ENCODE measurements at regions not wholly inside any gene's neighbourhood (a gene's known extent, or its start where the extent isn't known, plus 50 kb on each side); places are given as distances from the start of the nearest gene placed in this dataset.

DNA sequence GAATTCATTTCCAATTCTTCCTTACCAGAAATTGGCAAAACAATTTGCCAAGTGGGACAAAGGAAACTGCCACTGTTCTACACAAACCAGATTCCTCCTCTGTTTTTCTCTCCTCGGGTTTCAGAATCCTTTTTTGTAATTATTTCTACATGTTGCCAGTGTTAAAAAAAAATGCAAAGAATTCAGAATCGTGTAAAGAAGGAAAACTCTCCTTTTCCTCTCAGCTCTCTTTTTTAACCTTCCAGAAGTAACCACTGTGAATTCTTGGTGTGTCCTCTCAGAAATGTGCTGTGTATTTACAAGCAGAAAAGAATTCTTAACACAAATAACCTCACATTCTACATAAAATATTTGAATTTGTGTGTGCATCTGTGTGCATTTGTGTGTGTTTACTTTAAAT, 224.6 kb downstream of the DRD1 start:
- no peaks in the 10 kb centered on the region for H3K9me3 ChIP-seq (replicated peaks in 1 of 3)
- intact Hi-C loops (cut with DNase I), result no loop called here
- H3K27ac ChIP-seq, result no peak overlapping the region
- H3K4me3 ChIP-seq, result no peak overlapping the region
- no peaks in the 10 kb centered on the region for H3K4me1 ChIP-seq (replicated peaks in 1 of 2)
- H3K36me3 ChIP-seq (replicated peaks in 1 of 2), result no peaks in the 10 kb centered on the region
- 26 to 33% (median 28%) methylated on average over 2 of the region's 2 CpGs for WGBS, 4 donors
- H3K27me3 ChIP-seq, result no peaks in the 10 kb centered on the region
- no peak for DNase-seq
- TF ChIP-seq POLR2A (IDR thresholded peaks at IDR 0.05), result no peak
- no peak for TF ChIP-seq CTCF (IDR thresholded peaks at IDR 0.05)

DNA sequence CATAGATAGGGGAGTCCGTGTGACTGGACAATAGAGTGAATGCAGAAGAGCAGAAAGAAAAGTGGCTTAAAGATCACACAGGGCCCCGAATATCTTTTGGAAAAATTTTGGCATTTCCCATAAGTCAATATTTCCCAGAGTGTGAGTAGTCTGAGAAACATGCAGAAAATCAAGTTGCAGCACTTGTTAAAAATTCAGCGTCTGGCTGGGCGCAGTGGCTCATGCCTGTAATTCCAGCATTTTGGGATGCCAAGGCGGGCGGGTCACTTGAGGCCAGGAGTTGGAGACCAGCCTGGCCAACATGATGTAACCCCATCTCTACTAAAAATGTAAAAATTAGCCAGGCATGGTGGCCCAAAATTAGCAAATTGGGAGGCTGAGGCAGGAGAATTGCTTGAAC, 227.0 kb downstream of the DRD1 start:
- Histone ChIP-seq H3K36me3 (replicated peaks in 1 of 2) (no peaks in the 10 kb centered on the region), H3K9me3 (replicated peaks in 1 of 3) (no peaks in the 10 kb centered on the region), H3K27me3 (no peaks in the 10 kb centered on the region), H3K27ac (peak overlapping the region in 1 of 5 donors; percentile 6), H3K4me3 (no peak overlapping the region), H3K4me1 (replicated peaks in 1 of 2) (no peaks in the 10 kb centered on the region)
- intact Hi-C loops (cut with DNase I), result no loop called here
- peak in 1 of 7 donors; percentile 20 for DNase-seq
- 78 to 90% (median 83%) methylated on average over 6 of the region's 6 CpGs for WGBS, 4 donors
- TF ChIP-seq POLR2A (IDR thresholded peaks at IDR 0.05) (no peak), CTCF (IDR thresholded peaks at IDR 0.05) (no peak)

GRCh38 chr5:175215906-175216305, 228.1 kb downstream of the DRD1 start:
- no peaks in the 10 kb centered on the region for H3K9me3 ChIP-seq (replicated peaks in 1 of 3)
- intact Hi-C loops (cut with DNase I), result no loop called here
- no peaks in the 10 kb centered on the region for H3K27me3 ChIP-seq
- H3K27ac ChIP-seq, result no peak overlapping the region
- no peak for TF ChIP-seq POLR2A (IDR thresholded peaks at IDR 0.05)
- TF ChIP-seq CTCF (IDR thresholded peaks at IDR 0.05), result no peak
- H3K4me3 ChIP-seq, result no peak overlapping the region
- H3K36me3 ChIP-seq (replicated peaks in 1 of 2), result no peaks in the 10 kb centered on the region
- H3K4me1 ChIP-seq (replicated peaks in 1 of 2), result no peaks in the 10 kb centered on the region
- no peak for DNase-seq
- WGBS, 4 donors, result 68 to 76% (median 74%) methylated on average over 11 of the region's 11 CpGs

DNA sequence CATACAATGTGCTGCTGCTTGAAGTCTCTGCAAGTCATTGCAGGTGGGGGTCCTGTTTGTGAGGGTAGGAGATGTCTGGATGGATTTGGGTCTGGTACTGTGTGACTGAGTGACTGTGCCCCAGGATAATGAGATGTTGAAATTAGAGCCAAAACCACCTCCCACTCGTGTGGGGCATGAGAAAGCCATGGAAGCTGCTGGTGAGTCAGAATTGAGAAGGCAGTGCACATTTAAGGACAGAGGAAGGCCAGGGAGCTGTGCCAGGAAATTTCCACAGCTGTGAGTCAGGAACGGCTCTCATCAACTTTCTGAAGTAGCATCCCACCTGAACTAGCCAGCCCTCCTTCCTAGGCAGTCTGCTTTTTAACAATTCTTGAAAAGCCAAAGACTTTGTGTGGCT, 229.8 kb downstream of the DRD1 start:
- 9 to 28% (median 18%) methylated on average over 2 of the region's 2 CpGs for WGBS, 4 donors
- intact Hi-C loops (cut with DNase I), result no loop called here

More for the DNA sequence above, 229.8 kb downstream of the DRD1 start:
- no peak overlapping the region for H3K4me3 ChIP-seq
- no peaks in the 10 kb centered on the region for H3K9me3 ChIP-seq (replicated peaks in 1 of 3)
- H3K27me3 ChIP-seq, result no peaks in the 10 kb centered on the region
- DNase-seq, result peak; percentile 56 to 88 (median 83)
- no peak for TF ChIP-seq POLR2A (IDR thresholded peaks at IDR 0.05)
- TF ChIP-seq CTCF (IDR thresholded peaks at IDR 0.05), result no peak
- H3K36me3 ChIP-seq (replicated peaks in 1 of 2), result no peaks in the 10 kb centered on the region
- no peaks in the 10 kb centered on the region for H3K4me1 ChIP-seq (replicated peaks in 1 of 2)
- no peak overlapping the region for H3K27ac ChIP-seq
